GM10266 (cell line): ENCODE measurements at regions not wholly inside any gene's neighbourhood (a gene's known extent, or its start where the extent isn't known, plus 50 kb on each side); places are given as distances from the start of the nearest gene placed in this dataset.

ENCODE experiments used
- DNase-seq: peaks from one replicate; pipeline ENCODE4 v3.0.0; 2012; ENCODE audit errors: extremely low spot score
- CTCF ChIP-seq: IDR thresholded peaks from 2 replicates; pipeline ENCODE4 v1.5.1; 2012; ENCODE audit warnings: mild to moderate bottlenecking, low read depth; ENCODE audit not compliant: control insufficient read depth, insufficient read depth; ENCODE audit errors: missing control alignments

GRCh38 chr15:25242166-25242879, 196.5 kb downstream of the UBE3A start:
- no peak for TF ChIP-seq CTCF
- DNase-seq: no peak

GRCh38 chr15:25242957-25243799, 195.6 kb downstream of the UBE3A start:
- DNase-seq: no peak
- no peak for TF ChIP-seq CTCF

- no peak for DNase-seq
- no peak for TF ChIP-seq CTCF
Observed at GRCh38 chr15:25243800-25244097, 195.1 kb downstream of the UBE3A start.

- no peak for TF ChIP-seq CTCF
- no peak for DNase-seq
Observed at GRCh38 chr15:25244731-25245585, 193.9 kb downstream of the UBE3A start.

- no peak for DNase-seq
- TF ChIP-seq CTCF: no peak
Observed at GRCh38 chr15:25245801-25246622, 192.8 kb downstream of the UBE3A start.

GRCh38 chr15:25246641-25247406, 192.0 kb downstream of the UBE3A start:
- TF ChIP-seq CTCF: no peak
- DNase-seq: no peak
